DMS 273 treated with DMSO at 0.1 percent for 48 hours (cell line): ENCODE measurements at regions not wholly inside any gene's neighbourhood (a gene's known extent, or its start where the extent isn't known, plus 50 kb on each side); places are given as distances from the start of the nearest gene placed in this dataset.
"Not testable (repeated sequence)": the region's sequence is repeated elsewhere in the genome, so short reads cannot be mapped to it uniquely, and the experiment has no call there.

Experiments
- DNase-seq: peaks from one replicate; lab custom pipeline; 2025; lab: John Stamatoyannopoulos, UW

DNA sequence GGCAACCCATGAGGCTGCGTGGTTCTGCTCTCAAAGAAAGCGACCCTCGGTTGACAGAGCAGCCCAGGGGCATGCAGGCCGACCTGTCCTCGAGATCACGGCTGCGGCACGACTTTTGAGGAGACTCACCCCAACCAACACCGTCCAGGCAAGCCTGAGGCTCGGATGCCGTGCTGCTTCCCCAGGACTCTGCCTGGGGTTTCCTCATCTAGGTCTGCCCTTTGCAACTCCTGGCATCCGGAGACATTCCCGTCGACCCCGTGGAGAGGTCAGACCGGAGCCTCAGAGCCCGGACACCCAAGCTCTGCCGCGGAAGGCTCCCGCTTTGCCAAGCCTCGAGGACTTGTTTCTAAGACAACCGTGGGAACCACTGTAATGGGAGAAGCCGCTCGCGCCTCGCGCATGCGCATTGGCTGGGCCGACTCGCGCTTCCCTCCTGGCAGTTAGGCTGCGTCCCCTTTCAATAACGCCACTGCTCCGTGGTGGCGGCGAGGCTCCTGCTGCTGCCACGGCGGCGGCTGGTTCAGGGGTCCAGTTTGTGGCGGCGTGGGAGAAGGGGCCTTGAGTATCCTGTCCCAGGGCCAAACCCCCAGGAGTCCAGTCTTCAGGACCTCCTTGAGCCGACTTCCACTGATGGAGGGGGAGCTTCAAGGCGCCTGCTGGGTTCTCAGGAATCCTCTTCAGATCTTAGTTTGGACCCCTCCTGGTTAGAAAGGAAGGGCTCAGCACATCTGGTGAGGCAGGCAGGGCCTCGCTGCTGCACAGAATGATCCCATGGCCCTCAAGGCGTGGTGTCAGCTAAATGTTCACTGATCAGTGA is 101.7 kb upstream of the ZNF337 start:
- DNase-seq, result not testable (repeated sequence)

DNA sequence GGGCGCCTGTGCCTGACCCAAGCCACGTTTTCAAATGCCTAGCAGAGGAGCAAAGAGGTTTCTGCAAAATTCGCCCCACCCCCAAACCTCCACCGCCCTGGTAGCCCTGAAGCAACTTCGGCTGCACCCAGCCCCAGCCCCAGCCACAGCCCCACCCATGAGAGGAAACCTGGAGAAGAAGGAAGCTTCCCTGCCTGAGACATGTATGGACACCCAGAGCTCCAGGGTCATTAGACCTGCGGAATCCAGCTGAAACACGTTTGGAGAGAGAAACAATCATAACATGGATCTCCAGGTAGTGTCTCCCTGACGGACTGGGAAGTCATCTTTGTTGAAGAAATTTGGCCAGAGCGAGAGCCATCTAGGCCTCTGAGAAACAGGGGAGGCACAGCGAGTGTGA is 100.4 kb upstream of the ZNF337 start:
- not testable (repeated sequence) for DNase-seq

DNA sequence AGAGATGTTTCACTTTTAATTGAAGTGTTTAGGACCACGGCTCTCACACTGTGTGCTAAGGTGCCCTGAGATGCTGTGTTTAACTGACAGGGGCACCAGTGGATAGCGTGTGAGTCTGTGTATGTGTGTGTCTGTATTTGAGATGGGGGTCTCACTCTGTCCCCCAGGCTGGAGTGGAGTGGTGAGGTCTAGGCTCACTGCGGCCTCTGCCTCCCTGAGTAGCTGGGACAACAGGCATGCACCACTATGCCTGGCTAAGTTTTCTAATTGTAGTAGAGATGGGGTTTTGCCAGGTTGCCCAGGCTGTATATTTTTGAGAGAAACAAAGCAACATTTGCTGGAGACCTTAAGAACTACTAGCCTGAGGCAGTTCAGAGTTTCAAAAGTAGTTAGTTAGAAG is 80.6 kb upstream of the ZNF337 start:
- DNase-seq, result not testable (repeated sequence)

DNA sequence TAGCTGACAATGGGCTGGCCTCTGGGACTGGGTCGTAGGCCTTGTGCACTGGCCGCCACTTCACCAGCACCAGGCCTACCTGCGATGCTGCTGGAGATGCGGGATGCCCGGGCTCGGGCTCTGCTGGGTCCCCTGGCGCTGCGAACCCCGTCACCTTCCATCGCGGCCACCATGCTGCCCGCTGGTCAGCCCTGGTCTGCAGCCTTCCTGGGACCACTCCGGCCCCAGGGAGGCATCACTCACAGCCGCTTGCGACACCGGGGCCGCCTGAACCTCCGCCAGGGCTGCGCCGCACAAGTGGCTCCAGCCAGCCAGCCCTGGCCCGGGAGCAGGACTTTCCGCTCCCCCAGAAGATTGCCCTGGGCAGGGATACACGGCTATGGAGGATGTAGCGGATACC is 78.1 kb upstream of the ZNF337 start:
- not testable (repeated sequence) for DNase-seq

DNA sequence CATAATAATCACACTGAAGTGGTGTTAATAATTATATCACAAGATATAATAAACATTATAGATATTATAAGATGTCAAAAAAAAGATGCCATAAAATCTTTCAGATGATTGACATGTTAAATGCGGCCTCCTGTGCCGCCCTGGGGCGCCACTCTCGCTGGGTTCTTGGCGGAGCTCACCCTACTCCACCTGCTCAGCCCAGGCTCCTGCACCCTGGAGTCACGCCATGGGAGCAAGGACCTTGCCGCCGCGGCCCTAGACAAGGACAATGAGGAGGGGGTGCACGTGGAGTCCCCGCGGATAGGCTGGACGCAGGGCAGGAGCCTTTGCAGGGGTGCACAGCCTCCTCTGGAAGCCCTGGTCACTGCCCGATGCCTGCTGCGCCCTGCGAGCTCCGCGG is 77.5 kb upstream of the ZNF337 start:
- not testable (repeated sequence) for DNase-seq

DNA sequence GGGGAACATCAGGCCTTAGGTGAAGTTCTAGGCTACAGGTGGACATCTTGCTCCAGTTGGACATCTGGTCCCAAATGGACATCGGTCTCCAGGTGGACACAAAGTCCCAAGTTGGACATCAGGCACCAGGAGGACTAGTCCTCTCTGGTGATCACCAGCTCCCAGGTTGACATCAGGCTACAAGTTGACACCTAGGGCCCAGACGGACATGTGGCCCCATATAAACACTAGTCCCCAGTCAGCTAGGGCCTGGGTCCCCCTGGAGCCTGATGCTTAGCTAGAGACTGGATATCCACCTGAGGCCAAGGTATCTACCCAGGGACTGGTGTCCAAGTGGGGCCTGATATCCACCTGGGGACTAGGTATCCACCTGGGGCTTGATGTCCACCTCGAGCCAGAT is 75.8 kb upstream of the ZNF337 start:
- not testable (repeated sequence) for DNase-seq

DNA sequence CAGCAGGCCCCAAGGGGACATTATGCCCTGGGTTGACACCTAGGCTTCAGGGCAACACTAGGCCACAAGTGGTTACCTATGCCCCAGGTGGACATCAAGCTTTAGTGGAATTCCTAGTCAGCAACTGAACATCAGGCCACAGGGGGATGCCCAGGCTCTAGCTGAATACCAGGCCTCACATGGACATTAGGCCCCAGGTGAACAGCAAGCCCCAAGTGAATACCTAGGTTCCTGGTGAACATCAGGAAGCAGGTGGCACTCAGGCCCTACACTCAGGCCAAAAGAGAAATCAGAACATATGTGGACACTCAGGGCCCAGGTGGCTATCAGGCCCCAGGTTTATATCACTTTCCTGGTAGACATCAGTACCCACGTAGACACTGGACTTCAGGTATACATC is 75.2 kb upstream of the ZNF337 start:
- DNase-seq, result not testable (repeated sequence)

DNA sequence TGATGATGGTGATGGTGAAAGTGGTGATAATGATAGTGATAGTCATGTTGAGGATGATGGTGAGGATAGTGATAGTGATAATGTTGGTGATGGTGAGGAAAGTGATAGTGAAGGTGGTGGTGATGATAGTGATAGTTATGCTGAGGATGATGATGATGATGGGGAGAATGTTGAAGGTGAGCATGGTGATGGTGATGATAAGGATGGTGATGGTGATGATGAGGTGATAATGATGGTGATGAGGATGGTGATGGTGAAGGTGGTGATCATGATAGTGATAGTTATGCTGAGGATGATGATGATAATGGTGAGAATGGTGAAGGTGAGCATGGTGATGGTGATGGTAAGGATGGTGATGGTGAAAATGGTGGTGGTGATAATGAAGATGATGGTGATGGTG is 64.9 kb upstream of the ZNF337 start:
- DNase-seq, result no peak

DNA sequence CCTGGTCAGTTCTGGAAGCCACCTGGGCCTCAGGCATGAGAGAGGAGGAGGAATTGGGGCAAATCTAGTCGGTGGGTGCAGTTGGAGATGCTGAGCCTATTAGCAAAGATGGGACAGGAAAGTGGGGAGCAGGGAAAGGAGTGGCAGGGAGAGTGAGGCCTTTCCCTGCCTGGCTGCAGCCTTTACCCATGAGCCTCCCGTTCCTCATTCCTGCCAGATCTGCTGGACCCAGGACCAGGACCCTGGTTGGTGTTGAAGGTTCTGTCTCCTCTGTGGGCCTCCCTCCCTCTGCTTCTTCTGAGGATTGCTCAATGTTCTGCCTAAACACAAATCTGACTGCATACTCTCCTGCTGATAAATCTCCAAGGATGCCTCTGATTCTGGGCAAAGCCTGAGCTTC is 64.4 kb upstream of the ZNF337 start:
- not testable (repeated sequence) for DNase-seq

DNA sequence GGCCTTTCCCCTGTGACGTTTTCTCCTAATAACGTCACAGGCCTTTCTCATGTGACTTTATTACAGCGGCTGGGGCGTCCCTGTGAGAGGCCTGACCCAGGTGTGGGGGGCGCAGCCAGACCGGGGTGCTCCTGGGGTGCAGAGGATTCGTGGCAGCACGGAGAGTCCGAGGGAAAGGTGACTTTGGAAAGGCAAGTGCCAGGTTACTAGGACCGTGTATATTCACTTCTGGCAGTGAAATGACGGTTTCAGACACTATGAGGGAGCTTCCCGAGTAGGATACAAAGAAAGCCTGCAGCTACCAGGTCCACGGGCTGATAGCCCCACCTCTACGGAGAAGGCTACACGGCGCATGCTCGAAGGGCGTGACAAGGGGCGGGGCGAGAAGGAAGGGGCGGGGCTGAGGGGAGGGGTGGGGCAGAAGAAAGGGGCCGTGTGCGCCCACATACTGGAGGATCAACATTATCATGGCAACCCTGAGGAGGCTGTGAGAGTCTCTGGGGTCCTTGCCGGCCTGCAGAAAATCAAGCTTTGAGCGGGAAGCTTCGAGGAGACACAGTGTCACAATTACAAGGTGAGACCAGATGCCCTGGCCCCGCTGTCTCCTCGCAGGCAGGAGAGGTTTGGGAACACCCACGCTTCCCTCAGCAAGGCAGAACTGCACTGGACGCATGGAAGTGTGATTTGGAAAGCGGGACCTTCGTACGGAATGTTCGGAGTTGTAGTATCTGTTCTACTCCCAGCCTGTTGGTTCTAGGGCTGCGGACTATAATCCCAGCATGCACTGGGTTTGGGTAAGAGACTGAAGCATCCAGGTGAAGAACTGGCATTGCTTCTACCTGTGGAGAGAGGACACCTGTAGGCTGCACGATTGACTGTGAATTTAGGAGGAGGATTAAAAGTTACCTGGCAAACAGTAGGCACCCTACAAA is 54.4 kb upstream of the ZNF337 start:
- DNase-seq, result peak; percentile 13

DNA sequence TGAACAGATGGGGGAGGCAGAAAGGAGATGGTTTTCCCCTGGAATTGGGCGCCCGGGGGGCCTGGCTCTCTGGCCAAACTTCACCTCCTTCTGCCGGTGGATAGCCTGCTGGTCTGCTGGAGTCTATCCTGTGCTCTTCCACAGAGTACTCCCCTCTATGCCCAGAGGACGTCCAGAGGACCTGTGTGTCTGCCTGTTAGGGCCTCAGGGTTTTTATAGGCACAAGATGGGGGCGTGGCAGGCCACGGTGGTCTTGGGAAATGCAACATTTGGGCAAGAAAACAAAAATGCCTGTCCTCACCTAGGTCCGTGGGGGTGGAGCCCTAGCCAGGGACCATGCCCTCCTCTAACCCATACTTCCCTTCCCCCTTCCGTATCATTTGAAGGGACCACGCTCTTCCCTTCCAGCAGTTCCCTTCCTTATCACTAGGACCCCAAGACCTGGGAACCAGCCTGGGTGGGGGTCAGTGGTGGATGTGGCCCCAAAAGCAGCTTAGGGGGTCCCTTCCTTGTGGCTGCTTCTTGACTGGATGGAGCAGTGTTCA is 53.6 kb upstream of the ZNF337 start:
- DNase-seq, result no peak

DNA sequence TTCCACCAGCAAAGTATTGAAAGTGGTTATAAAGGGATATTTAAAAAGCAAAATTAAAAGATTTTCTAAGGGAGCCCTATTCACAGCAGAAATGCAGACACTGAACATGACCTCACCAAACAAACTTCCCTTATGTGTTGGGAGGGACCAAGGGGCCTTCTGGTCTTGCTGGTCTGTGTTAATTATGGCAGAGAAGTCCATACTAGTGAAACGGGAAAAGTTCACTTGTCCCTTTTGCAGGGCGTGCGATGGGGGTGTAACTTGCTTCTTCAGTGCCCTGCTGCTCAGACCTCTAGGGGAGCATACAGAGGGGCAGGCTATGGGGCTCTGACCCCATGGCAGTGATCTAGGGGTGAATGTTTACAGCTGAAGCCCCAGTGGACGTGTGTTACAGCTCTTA is 53.0 kb upstream of the ZNF337 start:
- DNase-seq, result no peak
